Neural cell (in vitro differentiated cells): ENCODE measurements at regions not wholly inside any gene's neighbourhood (a gene's known extent, or its start where the extent isn't known, plus 50 kb on each side); places are given as distances from the start of the nearest gene placed in this dataset.

Experiments
- H2AFZ ChIP-seq: fragments of 200-600, 300-800 bp; sonication (generic), shearing (Covaris generic); 2 replicates; pipeline ENCODE4 v1.6.0; 2014; ENCODE audit warnings: low read depth, mild to moderate bottlenecking, antibody characterized with exemption, low read length, moderate library complexity
- H3F3A ChIP-seq: fragments of 200-600 bp; shearing (Covaris generic); 2 replicates; pipeline ENCODE4 v1.6.1; 2016; ENCODE audit warnings: mild to moderate bottlenecking, moderate library complexity, mixed read lengths, antibody characterized with exemption, low read length; ENCODE audit not compliant: insufficient read depth, poor library complexity, severe bottlenecking
- H3K27ac ChIP-seq: fragments of 200-600, 300-800 bp; sonication (generic), shearing (Covaris generic); 2 replicates; pipeline ENCODE4 v1.5.1; 2014; ENCODE audit warnings: mild to moderate bottlenecking, low read length, moderate library complexity
- H3K27me3 ChIP-seq: fragments of 300-800, 200-600 bp; sonication (generic), shearing (Covaris generic); 2 replicates; pipeline ENCODE4 v1.6.0; 2014; ENCODE audit warnings: mild to moderate bottlenecking, low read depth, low read length, moderate library complexity; ENCODE audit not compliant: insufficient read depth
- H3K36me3 ChIP-seq: fragments of 300-800, 200-600 bp; sonication (generic), shearing (Covaris generic); 2 replicates; pipeline ENCODE4 v1.5.1; 2014; ENCODE audit warnings: mild to moderate bottlenecking, antibody characterized with exemption, low read length, moderate library complexity; ENCODE audit not compliant: insufficient read depth
- H3K4me2 ChIP-seq: fragments of 300-800, 200-600 bp; sonication (generic), shearing (Covaris generic); 2 replicates; pipeline ENCODE4 v1.6.0; 2014; ENCODE audit warnings: mild to moderate bottlenecking, low read length
- H3K4me3 ChIP-seq: fragments of 300-800, 200-600 bp; sonication (generic), shearing (Covaris generic); 2 replicates; pipeline ENCODE4 v1.5.1; 2014; ENCODE audit warnings: mild to moderate bottlenecking, low read length, moderate library complexity
- H3K79me2 ChIP-seq: fragments of 200-600 bp; shearing (Covaris generic); replicated peaks from 2 replicates; pipeline ENCODE4 v1.6.0; 2014; ENCODE audit warnings: mild to moderate bottlenecking, low read length, moderate library complexity; ENCODE audit not compliant: insufficient read depth
- H3K9ac ChIP-seq: fragments of 300-800, 200-600 bp; sonication (generic), shearing (Covaris generic); 2 replicates; pipeline ENCODE4 v1.6.1; 2016; ENCODE audit warnings: mild to moderate bottlenecking, low read length, mixed read lengths
- H3K9me2 ChIP-seq: fragments of 200-600 bp; shearing (Covaris generic); 2 replicates; pipeline ENCODE4 v1.6.1; 2016; ENCODE audit warnings: mild to moderate bottlenecking, low read length, mixed read lengths; ENCODE audit not compliant: insufficient read depth
- H3K9me3 ChIP-seq: fragments of 200-600, 300-800 bp; sonication (generic), shearing (Covaris generic); 2 replicates; pipeline ENCODE4 v1.6.1; 2016; ENCODE audit warnings: mild to moderate bottlenecking, mixed run types, low read length, moderate library complexity, mixed read lengths
- H4K20me1 ChIP-seq: fragments of 200-600 bp; shearing (Covaris generic); 2 replicates; pipeline ENCODE4 v1.6.1; 2016; ENCODE audit warnings: mild to moderate bottlenecking, mixed run types; ENCODE audit not compliant: insufficient read depth
- CTCF ChIP-seq: fragments of 450-650 bp; IDR thresholded peaks from 2 replicates; pipeline ENCODE4 v1.5.1; 2014; ENCODE audit warnings: antibody characterized with exemption, mild to moderate bottlenecking, moderate library complexity; ENCODE audit not compliant: poor library complexity, severe bottlenecking
- EP300 ChIP-seq: fragments of 450-650 bp; conservative IDR thresholded peaks from 2 replicates; pipeline ENCODE4 v1.6.1; 2014; ENCODE audit warnings: antibody characterized with exemption, mild to moderate bottlenecking, moderate library complexity; ENCODE audit not compliant: poor library complexity, severe bottlenecking
- EZH2 ChIP-seq: fragments of 200-600, 300-800 bp; shearing (Covaris generic), sonication (generic); IDR thresholded peaks from 2 replicates; pipeline ENCODE4 v1.6.1; 2014; ENCODE audit warnings: antibody characterized with exemption, low read length, borderline replicate concordance, mild to moderate bottlenecking; ENCODE audit not compliant: insufficient read depth, poor library complexity, severe bottlenecking
- MXI1 ChIP-seq: fragments of 450-650 bp; conservative IDR thresholded peaks from 2 replicates; pipeline ENCODE4 v1.6.1; 2014; ENCODE audit warnings: antibody characterized with exemption, mild to moderate bottlenecking; ENCODE audit not compliant: poor library complexity, severe bottlenecking
- POLR2AphosphoS5 ChIP-seq: IDR thresholded peaks from 2 replicates; pipeline ENCODE4 v1.6.1; 2012
- RAD21 ChIP-seq: fragments of 450-650 bp; conservative IDR thresholded peaks from 2 replicates; pipeline ENCODE4 v1.6.1; 2014; ENCODE audit warnings: antibody characterized with exemption, mild to moderate bottlenecking, moderate library complexity
- REST ChIP-seq: IDR thresholded peaks from 2 replicates; pipeline ENCODE4 v1.6.1; 2012; ENCODE audit warnings: borderline replicate concordance
- SMC3 ChIP-seq: fragments of 450-650 bp; conservative IDR thresholded peaks from 2 replicates; pipeline ENCODE4 v1.6.1; 2014; ENCODE audit warnings: antibody characterized with exemption, mild to moderate bottlenecking, moderate library complexity; ENCODE audit not compliant: poor library complexity
- TAF1 ChIP-seq: IDR thresholded peaks from 2 replicates; pipeline ENCODE4 v1.6.1; 2012; ENCODE audit warnings: low read depth

GRCh38 chr5:152315942-152316341, 89.1 kb downstream of the NMUR2 start:
- Histone ChIP-seq H3K27ac (no peak overlapping the region), H3K9ac (no peak overlapping the region), H3K9me3 (no peaks in the 10 kb centered on the region), H3K27me3 (no peaks in the 10 kb centered on the region), H3K9me2 (no peaks in the 10 kb centered on the region), H3K4me3 (no peak overlapping the region), H3K36me3 (no peaks in the 10 kb centered on the region), H3F3A (no peaks in the 10 kb centered on the region), H3K4me2 (no peak overlapping the region), H2AFZ (no peak overlapping the region), H4K20me1 (no peaks in the 10 kb centered on the region), H3K79me2 (no peaks in the 10 kb centered on the region)
- TF ChIP-seq EZH2 (no peak), POLR2AphosphoS5 (no peak), CTCF (no peak), SMC3 (no peak), MXI1 (no peak), EP300 (no peak), RAD21 (no peak), REST (no peak), TAF1 (no peak)

GRCh38 chr5:152314196-152314829, 90.8 kb downstream of the NMUR2 start:
- H3K9ac ChIP-seq: no peak overlapping the region
- H3K9me3 ChIP-seq: no peaks in the 10 kb centered on the region
- no peaks in the 10 kb centered on the region for H4K20me1 ChIP-seq
- H3F3A ChIP-seq: no peaks in the 10 kb centered on the region
- no peaks in the 10 kb centered on the region for H3K27me3 ChIP-seq
- no peak overlapping the region for H2AFZ ChIP-seq
- H3K4me3 ChIP-seq: no peak overlapping the region
- H3K4me2 ChIP-seq: no peak overlapping the region
- no peak overlapping the region for H3K27ac ChIP-seq
- no peaks in the 10 kb centered on the region for H3K9me2 ChIP-seq
- H3K36me3 ChIP-seq: no peaks in the 10 kb centered on the region
- H3K79me2 ChIP-seq: no peaks in the 10 kb centered on the region
- no peak for TF ChIP-seq CTCF
- no peak for TF ChIP-seq RAD21
- TF ChIP-seq SMC3: no peak
- no peak for TF ChIP-seq EZH2
- TF ChIP-seq POLR2AphosphoS5: no peak
- no peak for TF ChIP-seq MXI1
- TF ChIP-seq REST: no peak
- TF ChIP-seq EP300: no peak
- no peak for TF ChIP-seq TAF1
